ENCODE measurements at regions not wholly inside any gene's neighbourhood (a gene's known extent, or its start where the extent isn't known, plus 50 kb on each side); places are given as distances from the start of the nearest gene placed in this dataset.

GRCh38 chr12:124420996-124421674, 126.2 kb downstream of the RFLNA start:
- Histone ChIP-seq H3K4me1 (peaks cover 34% of the 10 kb centered on the region), H3K36me3 (ENCODE audit: low read depth, missing control alignments) (no peaks in the 10 kb centered on the region), H3K4me3 (no peak overlapping the region), H3K9me3 (no peaks in the 10 kb centered on the region), H3K27me3 (no peaks in the 10 kb centered on the region), H3K27ac (peak overlapping the region; percentile 40 to 68)
- DNase-seq: peak; percentile 88
- TF ChIP-seq POLR2A (IDR thresholded peaks at IDR 0.05) (no peak), CTCF (IDR thresholded peaks at IDR 0.05) (no peak)
- WGBS, 2 donors: 58 to 73% methylated on average over 20 of the region's 20 CpGs
- intact Hi-C loops (cut with DNase I; ENCODE audit: low total_unique reads): loop anchor here (10.0 kb wide), 1 partner anchor 46 kb away; no protein-coding TSS in a partner anchor

GRCh38 chr12:124420041-124420995, 125.4 kb downstream of the RFLNA start:
- H3K9me3 ChIP-seq: no peaks in the 10 kb centered on the region
- H3K4me1 ChIP-seq: peaks cover 34% of the 10 kb centered on the region
- H3K27ac ChIP-seq: peak overlapping the region in 1 of 2 donors; percentile 68
- TF ChIP-seq CTCF (IDR thresholded peaks at IDR 0.05): no peak
- no peak for TF ChIP-seq POLR2A (IDR thresholded peaks at IDR 0.05)
- 90 to 94% methylated on average over 28 of the region's 28 CpGs for WGBS, 2 donors
- no peak overlapping the region for H3K4me3 ChIP-seq
- intact Hi-C loops (cut with DNase I; ENCODE audit: low total_unique reads): loop anchor here (10.0 kb wide), 1 partner anchor 46 kb away; no protein-coding TSS in a partner anchor
- H3K36me3 ChIP-seq (ENCODE audit: low read depth, missing control alignments): no peaks in the 10 kb centered on the region
- H3K27me3 ChIP-seq: no peaks in the 10 kb centered on the region
- DNase-seq: no peak

- DNase-seq: no peak
- no peaks in the 10 kb centered on the region for H3K27me3 ChIP-seq
- intact Hi-C loops (cut with DNase I; ENCODE audit: low total_unique reads): loop anchor here (10.0 kb wide), 1 partner anchor 45 kb away; no protein-coding TSS in a partner anchor
- H3K9me3 ChIP-seq: no peaks in the 10 kb centered on the region
- peaks cover 34% of the 10 kb centered on the region for H3K4me1 ChIP-seq
- 93 to 94% methylated on average over 15 to 21 of the region's 21 CpGs for WGBS, 2 donors
- TF ChIP-seq POLR2A (IDR thresholded peaks at IDR 0.05) (no peak), CTCF (IDR thresholded peaks at IDR 0.05) (no peak)
- no peak overlapping the region for H3K4me3 ChIP-seq
- H3K27ac ChIP-seq: peak overlapping the region in 1 of 2 donors; percentile 36
- H3K36me3 ChIP-seq (ENCODE audit: low read depth, missing control alignments): no peaks in the 10 kb centered on the region
Observed at GRCh38 chr12:124419292-124420040, 124.6 kb downstream of the RFLNA start.

- Histone ChIP-seq H3K36me3 (ENCODE audit: low read depth, missing control alignments) (no peaks in the 10 kb centered on the region), H3K9me3 (no peaks in the 10 kb centered on the region), H3K27ac (no peak overlapping the region), H3K4me1 (peaks cover 32% of the 10 kb centered on the region), H3K27me3 (no peaks in the 10 kb centered on the region), H3K4me3 (no peak overlapping the region)
- no peak for DNase-seq
- no peak for TF ChIP-seq POLR2A (IDR thresholded peaks at IDR 0.05)
- TF ChIP-seq CTCF (IDR thresholded peaks at IDR 0.05): no peak
- WGBS, 2 donors: 91 to 94% methylated on average over 15 of the region's 15 CpGs
- intact Hi-C loops (cut with DNase I; ENCODE audit: low total_unique reads): no loop called here
Observed at GRCh38 chr12:124418791-124419190, 123.9 kb downstream of the RFLNA start.
